ENCODE measurements at regions not wholly inside any gene's neighbourhood (a gene's known extent, or its start where the extent isn't known, plus 50 kb on each side); places are given as distances from the start of the nearest gene placed in this dataset.

DNA sequence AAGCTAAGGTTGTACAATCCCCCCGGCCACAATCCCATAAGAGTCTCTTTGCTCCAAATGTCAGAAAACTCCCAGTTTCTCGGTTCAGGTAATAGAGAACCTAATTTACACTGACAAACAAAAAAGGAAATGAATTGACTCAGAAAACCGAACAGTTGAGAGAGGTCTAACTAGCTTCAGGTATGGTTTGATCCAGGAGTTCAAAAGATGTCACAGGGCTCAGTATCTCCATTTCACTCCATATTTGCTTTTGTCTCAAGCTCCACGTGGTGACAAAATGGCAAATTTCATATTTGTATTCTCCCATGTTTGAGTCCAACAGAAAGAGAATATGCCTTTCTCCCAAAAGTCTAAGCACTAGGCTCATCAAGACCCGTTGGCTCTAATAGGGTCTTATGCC lies 117.4 kb downstream of the AXIN2 start:
- no peak for DNase-seq

DNA sequence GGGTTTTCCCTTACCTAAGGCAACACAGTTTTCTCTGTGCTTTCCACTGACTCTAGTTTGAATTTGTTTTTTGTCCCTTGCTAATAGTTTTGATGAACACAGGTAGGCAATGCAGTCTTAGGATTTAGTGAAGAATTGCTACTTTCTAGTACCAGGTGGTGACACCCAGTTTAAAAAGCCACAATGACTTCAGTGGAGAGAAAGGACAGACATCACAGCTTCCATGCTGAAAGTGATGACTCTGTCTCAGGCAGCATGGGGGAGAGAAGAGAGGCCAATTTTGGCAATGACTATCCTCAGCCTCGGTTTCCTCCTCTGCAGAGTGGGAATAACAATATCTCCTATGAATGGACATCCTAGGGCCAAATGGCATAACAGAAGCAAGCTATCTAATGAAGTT lies 118.8 kb downstream of the AXIN2 start:
- DNase-seq: no peak

DNA sequence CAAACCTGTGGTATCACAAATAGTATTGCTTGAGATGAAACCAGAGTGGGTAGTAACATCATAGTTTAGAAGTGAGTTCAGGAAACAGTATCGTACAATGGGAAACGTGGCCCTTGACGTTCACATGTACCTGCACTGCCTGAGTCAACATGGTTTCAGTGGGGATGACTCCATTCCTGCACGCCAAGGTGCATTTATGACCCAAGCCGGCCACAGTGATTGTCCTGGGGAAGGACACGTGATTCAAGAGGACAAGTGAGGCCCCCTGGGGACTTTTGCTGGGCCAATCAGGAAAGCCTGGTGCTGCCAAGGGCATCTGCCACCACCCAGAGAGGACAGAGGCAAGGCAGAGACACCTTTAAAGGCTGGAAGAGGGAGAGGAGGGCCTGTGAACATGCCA lies 119.2 kb downstream of the AXIN2 start:
- no peak for DNase-seq

DNA sequence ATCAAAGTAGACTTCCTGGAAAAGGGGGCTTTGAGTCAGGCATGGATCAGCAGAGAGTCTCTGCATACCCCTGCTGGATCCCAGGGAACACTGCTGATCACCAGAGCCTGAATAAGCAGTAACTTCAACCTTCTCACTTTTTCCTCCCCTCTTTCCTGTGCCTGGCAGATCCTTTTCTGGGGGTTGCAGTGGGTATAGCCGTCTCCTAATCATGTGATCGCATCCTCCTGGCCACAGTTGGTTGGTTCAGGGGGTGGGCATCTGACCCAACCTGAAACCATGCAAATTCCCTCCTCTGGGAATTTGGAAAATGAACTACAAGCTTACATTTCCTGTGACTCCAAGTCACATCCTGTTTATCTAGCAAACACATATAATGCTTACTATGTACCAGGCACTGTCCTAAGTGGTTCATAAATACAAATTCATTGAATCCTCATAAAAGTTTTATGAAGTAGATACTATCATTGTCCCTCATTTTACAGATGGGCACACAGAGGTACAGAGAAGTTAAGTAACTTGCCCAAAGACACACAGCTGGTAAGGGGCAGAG lies 120.3 kb downstream of the AXIN2 start:
- no peak for DNase-seq

DNA sequence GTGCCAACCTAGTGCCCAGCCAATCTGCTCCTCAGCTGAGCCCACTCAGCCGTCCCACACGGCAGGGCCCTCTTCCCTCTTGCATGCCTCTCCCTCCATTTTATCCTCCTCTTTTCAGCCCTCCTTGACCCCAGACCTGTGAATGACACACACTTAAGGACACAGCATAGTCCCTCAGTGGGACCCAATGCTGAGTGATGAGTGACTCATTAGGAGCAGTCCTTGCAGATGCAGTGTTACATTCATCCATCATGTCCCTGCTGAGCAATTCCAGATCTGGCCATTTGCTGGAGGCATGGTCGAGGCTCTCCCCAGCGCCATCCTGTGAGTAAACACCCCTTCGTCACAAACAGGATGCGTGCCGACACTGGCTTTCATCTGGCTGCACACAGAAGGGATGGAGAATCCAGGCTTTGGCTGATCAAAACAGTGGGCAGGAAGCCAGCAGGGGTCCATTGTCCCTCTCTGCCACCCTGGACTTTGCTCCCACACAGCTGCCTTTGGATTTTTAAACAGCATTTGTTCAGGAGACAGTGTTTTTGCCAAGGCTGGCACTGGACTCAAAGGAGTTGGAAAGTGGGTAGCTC lies 122.6 kb downstream of the AXIN2 start:
- no peak for DNase-seq

DNA sequence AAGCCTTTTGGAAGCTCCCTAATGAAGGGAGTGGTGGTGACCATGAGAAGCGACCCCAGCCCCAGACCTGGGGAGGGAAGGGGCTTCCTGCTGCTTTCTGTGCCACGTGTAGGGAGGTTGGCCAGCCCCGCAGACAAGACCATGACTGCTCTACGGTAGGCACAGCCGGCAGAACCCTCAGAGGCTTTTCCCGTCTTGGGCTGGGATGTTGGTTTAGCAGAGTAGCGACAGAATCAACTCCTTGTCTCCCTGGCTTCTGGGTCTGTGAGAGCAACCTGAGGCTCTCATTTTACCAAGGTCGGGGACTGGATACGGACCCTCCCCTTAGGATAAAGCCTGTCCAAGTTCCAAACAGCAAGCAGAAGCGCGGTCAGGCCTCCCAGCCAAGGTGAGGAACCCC lies 123.3 kb downstream of the AXIN2 start:
- no peak for DNase-seq

DNA sequence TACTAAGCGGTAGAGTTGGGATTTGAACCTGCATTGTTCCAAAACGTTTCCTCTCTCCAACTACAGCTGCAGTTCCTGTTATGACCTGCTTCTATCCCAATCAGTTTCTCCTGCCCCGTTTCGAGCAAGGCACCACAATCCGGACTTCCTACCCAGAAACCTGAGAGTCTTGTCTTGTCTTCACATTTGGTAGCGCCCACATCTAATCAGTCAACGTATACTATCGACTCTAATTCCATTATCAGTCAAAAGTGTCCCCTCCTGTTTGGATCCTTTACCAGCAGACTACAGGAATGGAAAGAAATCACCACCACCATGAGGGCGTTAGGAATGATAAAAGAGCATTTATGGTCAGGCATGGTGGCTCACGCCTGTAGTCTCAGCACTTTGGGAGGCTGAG lies 124.6 kb downstream of the AXIN2 start:
- DNase-seq: no peak

DNA sequence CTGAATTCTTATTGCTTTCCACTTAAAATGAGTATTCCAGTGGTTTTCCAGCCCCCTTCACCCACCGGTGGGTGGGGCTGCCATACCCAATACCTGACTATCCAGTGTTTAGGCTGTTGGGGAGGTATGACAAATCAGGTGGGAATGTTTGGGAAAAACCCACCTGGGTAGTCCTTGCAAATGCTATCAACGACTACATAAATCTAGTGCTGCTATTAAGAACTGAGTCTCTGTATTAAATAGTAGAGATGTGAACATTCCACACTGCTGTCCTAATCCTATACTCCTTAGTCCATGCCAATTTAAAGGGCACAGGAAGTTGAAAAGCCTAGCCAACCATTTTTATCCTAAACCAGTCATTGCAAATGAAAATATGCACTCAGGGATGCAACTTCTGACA lies 126.6 kb downstream of the AXIN2 start:
- DNase-seq: no peak

DNA sequence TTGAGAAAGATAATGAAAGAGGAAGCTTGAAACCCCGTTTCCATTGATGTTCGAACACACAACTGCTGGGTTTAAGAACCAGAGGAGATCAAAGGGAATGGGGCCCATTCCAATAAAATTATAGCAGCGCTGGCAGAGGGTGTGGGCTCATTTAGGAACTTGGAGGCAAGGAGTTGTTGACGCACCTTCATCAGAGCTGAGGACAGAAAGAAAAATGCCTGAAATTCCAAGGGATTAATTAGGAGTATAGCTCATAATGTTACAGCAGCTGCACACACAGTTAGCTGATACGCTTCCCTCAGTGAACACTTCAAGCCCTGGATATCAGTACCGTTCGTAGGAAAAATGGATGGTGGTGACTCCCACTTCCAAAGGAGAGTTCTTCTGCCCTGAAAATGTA lies 127.2 kb downstream of the AXIN2 start:
- no peak for DNase-seq

DNA sequence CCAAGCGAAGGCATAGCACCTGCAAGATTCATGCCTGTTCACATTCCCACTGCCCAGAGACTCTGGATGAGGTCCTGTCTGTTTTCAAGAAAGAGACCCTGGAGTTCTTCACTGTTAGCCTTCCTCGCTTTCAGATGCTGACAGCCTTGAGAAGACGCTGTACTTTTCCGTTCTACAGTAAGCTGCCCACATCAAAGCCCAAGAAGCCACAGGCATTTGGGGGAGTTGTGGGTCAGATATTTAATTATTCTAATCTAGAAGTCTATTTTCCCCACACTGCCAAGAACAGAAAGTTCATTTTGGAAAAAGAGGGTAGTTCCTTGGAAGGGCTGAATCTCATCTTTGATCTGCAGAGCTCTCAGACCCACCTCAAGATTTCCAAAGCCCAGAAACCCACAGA lies 127.9 kb downstream of the AXIN2 start:
- no peak for DNase-seq

DNA sequence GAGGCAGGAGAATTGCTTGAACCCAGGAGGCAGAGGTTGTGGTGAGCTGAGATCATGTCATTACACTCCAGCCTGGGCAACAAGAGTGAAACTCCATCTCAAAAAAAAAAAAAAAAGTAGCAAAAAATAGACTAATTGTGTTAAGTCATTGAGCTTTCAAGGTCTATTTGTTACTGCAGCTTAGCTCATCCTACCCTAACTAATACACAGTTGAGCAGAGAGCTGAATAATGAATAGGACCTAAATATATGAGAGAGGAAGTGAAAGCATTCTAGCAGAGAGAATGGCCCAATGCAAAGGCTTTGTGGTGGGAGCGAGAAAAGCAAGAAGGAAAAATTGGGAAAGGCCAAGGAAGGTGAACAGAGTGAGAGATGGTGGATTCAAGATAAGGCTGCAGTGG lies 128.3 kb downstream of the AXIN2 start:
- DNase-seq: no peak

DNA sequence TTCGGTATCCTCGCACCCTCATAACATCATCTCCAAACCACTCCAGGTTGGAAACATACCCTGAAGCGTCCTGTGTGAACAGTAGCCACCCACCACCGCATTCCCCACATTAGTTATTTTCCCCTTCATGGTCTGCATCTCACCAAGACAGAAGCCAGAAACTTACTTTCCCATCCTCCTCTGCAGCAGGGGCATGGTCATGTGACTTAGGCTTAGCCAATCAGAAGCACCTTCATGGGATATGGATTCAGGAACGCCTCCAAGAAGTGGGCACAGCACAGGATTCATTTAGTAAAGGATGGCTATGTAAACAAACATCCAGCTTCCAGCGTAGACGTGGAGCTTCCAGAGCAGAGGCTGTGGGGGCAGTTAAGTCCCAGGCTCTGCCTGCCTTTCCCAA lies 130.3 kb downstream of the AXIN2 start:
- no peak for DNase-seq

DNA sequence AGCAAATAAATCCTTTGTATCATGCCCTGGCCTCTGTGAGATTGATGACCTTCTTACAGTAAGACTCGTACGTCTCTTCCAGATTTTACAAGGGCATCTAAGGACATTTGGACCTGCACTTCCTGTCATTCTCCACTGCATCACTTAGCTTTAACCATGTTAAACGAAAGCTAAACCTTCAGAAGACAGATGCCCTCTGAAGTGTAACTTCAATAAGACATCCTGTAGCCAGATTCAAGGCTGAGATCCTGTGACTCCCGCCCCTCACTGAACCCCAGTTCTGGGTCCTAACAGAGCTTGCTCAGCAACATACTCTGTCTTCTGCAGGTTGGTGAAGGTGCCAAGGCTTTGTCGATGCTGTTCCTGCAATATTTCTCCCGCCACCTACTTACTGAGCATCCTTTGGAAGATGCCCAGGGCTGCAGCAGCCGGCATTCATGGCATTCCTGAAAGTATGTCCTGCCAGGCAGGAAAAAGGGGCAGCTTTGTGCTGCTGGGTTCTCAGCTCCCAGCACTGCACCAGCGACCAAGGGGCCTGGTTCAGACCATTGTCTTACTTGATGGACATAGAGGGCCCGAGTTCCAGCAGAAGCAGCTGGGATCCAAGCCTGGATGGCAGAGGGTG lies 131.1 kb downstream of the AXIN2 start:
- DNase-seq: no peak

DNA sequence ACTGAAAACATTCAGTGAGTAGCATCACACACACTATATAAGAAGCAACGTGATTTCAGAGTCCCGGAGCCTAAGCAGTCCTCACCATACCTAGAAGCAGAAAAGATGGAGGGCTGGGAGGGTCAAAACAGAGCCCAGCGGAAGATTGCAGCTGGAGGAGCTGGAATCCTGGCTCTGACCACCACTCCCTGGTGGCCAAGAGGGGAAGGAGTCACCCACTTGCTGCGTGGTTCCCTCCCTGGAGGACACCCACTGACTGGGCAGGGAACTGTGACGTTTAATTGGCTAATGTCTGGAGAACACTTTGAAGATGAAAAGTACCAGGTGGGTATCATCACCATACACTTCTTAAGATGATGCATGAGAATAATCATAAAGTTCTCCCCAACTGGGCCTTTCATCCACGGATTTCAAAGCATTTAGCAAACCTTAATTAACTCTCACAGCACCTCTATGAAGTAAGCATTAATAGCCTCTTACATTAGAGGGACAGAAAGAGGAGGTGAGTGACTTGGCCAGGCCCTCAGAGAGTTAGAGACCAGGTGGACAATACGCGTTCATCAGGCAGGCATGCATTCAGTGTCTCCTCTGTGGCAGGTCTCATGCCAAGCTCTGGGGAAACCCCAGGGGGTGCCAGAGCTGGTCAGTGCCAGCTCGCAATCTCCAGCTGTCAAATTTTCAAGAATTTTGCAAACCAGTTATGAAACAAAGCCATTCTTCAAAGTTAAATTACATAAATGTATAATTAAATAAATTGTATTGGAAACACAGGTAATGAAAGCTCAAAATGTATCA lies 137.9 kb downstream of the AXIN2 start:
- DNase-seq: no peak

DNA sequence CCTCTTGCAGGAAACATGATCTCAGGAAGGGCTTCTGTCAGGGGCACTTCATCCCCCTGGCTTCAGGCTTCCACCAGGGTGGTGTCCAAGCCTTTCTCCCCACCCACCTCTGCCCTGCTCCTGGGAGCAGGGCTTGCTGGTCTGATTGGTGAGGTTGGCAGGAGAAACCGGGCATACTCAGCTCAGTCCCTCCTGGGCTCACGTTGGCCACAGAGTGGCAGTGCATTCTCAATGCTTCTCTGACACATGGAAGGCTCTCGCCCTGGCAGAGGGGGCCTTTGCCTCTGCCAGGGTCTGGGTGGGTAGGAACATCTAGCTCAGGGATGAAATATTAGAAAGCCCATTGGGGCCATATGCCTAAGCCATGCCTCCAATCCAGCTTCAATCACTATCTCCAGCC lies 142.8 kb downstream of the AXIN2 start:
- peak in 1 of 2 experiments; percentile 18 for DNase-seq

DNA sequence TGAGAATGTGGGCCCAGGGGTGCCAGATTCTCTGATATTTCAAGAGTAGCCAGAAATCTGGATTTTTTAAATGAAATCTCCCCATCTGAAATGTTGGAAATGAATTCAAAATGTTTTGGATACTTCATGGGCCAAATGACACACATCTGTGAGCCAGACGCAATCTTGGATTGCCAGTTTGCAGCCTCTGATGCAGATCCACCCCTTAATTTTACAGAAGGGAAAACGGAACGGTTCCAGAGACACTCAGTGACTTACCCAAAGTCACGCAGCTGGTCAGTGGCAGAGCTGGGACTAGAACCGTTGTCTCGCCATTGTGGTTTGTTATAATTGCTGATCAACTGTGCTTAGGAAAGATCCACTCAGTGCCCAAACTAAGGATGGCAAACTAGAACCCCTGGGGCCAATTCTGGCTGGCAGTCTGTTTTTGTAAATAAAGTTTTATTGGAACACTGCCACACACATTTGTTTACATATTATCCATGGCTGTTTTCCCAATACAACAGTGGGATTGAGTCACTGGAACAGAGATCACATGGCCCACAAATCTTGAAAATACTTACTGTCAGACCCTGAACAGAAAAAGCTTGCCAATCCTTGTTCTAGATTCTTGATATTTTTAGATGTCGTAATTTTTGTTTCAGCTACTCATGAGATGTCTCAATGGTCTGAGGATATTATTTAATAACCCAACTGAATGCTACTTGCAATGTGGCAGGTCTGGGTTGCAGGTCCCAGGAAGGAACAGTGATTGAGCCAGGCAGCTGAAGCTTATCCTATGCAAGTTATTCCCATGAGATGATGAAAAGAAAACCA lies 143.8 kb downstream of the AXIN2 start:
- no peak for DNase-seq

DNA sequence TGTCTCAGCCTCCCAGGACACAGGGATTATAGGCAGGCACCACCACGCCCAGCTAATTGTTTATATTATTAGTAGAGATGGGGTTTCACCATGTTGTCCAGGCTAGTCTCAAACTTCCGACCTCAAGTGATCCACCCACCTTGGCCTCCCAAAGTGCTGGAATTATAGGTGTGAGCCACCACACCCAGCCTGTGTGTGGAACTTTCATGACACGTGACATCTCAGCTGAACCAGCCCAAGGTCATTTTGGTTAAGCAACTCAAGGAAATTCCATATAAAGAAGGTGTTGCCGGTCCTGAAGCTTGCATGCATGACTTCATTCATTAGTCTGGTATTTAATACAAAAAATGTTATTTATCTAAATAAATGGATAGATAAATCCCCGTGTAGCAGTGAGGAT lies 145.5 kb downstream of the AXIN2 start:
- DNase-seq: no peak

DNA sequence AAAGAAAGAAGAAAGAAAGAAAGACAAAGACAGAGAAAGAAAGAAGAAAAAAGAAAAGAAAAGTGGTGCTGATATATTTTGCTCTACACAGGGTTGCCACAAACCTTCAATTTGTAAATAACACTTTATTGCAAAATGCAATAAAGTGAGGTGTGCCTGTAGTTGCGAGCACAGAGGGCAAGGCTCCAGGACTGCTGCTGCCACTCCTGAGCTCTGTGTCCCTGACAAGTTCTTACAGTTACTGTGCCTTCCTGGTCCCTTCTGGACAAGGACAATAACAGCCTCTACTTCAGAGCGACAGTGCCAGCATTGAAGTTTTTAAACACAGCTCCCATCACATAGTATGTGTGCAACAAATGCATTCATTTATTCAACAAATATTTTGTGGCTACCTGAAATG lies 148.1 kb downstream of the AXIN2 start:
- DNase-seq: no peak

DNA sequence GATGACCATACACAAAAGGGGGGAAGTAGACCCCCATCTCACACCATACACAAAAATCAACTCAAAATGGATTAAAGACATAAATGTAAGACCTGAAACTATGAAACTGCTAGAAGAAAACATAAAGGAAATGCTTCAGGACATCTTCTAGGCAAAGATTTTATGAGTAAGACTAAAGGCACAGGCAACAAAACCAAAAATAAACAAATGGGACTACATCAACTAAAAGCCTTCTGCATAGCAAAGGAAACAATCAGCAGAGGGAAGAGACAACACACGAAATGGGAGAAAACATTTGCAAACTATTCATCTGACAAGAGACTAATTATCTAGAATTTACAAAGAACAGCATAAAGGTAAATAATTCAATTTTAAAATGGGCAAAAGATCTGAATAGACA lies 152.1 kb downstream of the AXIN2 start:
- no peak for DNase-seq

DNA sequence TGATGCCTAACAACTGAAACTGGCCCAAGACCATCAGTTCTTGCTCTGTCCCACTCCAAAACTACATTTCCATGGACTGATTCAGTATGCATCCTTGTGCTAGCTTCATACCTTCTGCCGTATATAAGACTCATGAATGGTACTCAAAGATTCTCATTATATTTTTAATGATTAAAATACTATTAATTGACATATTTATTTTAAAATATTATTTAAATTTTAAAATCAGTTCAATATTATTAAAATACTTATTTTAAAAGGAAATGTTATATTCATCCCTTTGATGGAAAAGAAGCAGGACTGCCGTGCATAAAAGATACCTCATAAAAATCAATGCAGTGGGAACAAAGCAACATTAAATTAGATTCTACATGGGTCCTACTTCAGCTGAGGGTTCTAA lies 153.4 kb downstream of the AXIN2 start:
- DNase-seq: no peak

DNA sequence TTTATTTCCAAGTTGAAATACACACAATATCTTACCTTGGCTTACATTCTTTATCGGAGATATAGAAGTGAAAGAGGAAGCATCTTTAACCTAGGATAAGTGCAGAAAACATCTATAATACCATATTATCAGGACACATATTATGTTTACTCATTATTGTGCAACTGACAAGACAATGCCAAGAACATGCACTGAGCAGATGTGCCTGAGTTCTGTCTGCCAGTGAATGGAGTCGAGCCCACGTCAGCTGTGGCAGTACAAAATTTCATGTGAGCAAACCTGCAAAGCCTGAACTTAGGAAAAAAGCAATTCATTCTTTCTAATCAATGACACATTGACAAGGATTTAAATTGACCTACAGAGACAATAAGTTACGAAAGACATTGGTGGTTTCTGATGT lies 154.4 kb downstream of the AXIN2 start:
- DNase-seq: no peak

DNA sequence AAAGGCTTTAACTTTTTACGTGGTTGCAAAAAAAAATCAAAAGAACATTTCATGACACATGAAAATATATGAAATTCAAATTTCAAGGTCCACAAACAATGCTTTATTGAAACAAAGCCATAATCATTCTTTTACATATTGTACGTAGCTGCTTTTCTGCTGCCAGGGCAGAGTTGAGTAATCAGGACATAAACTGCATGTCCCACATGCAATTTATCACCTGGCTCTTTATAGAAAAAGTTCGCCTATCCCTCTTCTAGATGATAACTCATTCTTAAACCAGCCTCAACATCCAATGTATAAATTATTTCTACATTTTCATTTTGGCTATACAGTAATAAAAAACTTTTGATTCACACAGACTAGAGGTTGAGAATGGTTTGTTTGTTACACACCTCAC lies 154.9 kb downstream of the AXIN2 start:
- DNase-seq: no peak

DNA sequence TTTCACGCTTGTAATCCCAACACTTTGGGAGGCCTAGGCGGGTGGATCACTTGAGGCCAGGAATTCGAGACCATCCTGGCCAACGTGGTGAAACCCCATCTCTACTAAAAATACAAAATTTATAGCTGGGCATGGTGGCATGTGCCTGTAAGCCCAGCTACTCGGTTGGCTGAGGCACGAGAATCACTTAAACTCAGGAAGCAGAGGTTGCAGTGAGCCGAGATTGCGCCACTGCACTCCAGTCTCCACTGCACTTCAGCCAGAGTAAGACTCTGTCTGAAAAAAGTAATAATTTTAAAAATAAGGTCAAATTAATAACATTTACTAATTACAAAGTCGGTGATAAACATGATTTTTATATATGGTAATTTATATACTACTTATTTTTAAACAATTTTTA lies 155.9 kb downstream of the AXIN2 start:
- no peak for DNase-seq

All from NCI-H524 (cell line).